ENCODE measurements at regions not wholly inside any gene's neighbourhood (a gene's known extent, or its start where the extent isn't known, plus 50 kb on each side); places are given as distances from the start of the nearest gene placed in this dataset.

DNA sequence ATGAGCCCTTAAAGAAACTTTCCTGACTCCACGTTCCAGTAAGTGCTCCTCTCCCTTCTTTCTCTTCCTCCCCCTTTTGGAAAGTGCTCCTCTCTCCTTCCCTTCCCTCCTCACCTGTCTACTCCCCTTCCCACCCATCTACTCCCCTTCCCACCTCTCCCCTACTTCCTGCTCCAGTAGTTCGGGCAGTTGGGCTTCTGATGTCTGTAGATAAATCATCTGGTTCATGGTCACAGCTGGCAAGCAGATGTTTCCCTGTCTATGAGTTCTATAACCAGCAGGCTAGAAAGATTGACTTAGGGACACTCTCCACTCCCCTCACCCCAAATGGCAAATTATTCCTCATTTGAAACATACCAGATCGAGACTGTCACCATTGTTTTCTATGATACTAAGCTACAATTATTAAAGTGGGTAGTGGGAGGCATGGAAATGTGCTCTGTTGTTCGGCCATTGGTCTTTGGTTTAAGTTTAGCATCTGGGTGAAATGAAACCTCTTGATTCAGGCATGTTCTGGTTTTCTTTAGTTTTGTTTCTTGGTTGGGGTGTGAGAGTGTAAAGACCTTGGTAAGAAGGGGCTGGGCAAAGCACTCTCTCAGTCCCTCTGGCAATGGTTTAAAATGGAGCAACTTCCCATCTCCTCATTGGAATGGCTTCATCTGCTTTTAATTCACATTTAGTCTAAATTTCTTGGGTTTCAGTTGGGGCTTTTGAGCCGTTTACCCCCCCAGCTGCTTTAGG is 413.2 kb upstream of the SPRED2 start:
- no peak for DNase-seq (ENCODE audit: low read depth)

DNA sequence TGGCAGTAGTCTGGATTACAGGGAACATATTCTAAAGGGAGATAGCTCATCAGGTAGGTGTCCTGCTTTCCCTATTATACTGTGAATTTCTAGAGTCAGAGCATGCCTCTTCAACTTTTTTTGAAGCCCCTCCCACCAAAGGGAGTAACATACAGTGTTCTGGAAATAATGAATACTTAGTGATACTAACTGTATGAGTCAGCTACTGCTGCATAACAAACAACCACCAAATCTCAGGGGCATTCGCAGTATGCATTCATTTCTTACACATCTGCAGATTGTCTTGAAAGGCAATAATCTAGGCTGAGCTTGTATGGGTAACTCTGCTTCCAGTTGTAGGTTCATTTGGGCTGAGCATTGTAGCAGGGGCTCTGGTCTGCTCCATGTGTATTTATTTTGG is 409.7 kb upstream of the SPRED2 start:
- DNase-seq (ENCODE audit: low read depth), result no peak

DNA sequence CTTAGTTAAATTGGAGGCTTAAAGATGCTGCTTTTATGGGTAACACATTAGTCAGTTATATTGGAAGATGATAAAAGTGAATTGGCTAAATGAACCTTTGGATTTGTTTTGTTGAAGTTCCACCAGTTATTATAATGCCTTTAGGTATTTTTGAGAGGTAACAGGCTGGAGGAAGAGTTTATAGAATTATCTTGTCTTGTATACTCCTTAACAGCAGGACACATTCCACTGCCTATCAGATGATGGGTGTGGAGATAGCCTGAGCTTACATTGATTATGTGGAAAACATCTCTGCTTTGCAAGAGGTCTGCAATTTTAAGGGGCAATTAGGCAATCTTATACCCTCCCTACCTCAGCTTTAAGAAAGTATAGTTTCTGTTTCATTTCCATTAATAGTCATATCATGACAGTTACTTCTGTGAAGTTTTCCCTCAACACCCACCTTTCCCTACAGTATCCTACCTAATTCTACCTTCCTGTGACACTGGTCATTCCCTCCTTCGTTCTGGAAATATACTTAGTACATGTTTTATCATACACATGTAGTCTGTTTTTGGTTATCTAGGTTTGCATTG is 403.7 kb upstream of the SPRED2 start:
- no peak for DNase-seq (ENCODE audit: low read depth)

DNA sequence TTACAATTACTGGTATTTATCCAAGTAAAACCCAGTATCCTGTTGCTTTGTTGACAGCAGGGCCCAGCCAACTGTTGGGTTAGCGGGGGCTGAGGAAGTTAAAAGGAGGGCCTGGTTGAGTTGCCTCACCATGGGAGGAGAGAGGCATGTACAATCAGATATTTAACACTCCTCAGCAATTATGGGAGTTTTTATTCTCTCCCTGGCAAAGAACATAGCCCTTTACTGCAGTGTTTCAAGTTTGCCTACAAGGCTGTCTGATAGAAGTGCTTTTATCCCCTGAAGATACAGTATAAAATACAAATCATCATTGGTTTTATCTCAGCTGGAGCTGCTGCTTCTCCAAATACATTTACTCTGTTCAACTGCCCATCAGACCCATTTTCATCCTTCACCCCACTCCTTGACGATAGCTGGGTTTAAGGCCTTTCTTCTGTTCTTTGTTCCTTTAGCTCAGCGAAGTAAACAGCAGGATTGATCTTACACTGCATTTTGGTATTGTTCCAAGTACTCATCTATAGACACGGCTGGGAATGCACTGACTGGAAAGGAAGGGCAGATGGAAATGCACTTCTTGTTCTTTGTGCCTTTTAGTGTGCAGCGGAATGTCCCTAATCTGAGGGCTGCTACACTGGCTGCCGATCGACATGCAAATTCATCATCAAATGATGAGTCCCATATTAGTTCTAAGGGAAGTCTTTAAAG is 402.5 kb upstream of the SPRED2 start:
- no peak for DNase-seq (ENCODE audit: low read depth)

DNA sequence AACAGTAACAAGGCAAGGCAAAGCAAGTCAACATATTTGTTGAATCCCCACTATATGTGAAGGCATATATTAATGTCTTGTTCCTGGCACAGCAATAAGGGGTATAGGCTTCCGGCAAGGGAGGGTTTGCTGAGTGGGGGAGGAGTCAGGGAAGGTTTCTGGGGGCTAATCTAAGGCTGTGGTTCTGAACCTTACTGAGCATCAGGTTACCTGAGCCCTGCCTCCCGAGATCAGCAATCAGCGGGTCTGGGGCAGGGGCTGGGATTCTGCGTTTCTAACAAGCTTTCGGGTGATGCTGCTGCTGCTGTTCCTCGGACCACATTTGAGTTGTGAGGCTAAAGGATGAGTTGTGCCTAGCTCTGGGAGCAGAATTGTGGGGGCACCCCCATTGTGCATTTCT is 401.7 kb upstream of the SPRED2 start:
- DNase-seq (ENCODE audit: low read depth), result no peak

DNA sequence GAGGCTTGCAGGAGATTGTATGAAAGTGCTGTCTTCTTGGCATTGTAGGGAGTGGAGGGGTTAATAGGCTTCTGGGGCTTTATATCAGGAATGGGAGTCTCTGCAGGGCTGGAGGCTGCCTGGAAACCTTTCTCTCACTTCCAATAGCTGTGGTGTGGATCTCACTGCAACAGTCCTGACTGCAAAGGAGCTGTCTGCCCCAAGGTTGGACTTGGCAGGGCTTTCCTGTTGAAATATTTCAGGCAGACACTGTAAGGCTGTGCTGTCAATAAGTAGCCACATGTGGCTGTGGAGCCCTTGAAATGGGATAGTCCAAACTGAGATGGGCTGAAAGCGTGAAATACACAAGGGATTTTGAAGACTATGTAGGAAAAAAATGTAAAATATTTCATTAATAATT is 399.1 kb upstream of the SPRED2 start:
- no peak for DNase-seq (ENCODE audit: low read depth)

DNA sequence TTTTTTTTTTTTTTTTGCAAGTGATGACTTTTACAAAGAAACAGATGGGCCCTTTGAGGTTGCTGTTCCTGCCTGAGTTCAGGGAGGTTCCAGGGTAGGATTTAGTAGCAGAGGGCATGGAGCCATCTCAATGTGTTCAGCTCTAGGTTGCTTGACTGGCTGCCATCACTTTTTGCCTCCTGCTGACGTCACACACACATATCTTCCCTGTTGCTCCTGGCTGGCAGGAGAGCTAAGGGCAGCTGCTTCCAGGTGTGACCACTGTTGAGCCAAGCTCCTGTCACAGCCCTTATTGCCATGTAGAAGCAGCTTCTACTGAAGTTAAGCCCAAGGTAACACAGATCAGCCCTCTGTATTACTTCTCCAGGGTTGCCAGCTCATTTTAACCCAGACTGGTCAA is 394.2 kb upstream of the SPRED2 start:
- no peak for DNase-seq (ENCODE audit: low read depth)

DNA sequence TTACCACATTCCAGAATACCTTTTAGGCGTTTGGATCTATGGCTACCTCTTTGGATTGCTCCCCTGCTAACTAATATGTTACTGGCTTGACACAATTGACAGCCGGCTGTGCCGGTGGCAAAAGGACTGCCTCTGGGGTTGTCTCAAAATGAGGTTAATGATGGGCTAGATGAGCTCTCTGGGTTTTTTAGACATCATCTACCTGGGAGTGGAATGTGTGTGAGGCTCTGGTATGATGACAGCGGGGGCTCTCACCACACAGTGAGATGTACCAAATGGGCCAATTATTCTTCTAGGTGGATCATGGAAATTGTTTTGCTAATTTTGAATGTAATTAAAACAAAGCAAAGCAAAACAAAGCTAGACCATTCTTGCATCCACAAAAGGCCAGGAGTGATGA is 391.1 kb upstream of the SPRED2 start:
- DNase-seq (ENCODE audit: low read depth), result no peak

DNA sequence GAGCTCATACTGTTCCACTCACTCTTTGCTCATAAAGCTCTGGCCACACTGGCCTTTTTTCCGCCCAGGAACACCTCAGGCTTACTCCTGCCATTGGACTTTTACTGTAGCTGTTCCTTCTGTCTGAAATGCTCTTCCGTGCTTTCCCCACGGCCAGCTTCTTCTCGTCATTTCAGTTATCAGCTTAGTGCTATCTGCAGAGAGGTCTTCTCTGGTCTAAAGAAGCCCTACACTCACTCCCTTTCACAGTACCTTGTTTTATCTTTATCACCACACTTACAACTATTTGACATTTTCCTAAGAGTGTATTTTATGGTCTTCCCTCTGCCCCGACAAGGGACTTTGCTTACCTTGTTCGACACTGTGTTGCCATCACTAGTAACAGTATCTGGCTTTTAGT is 388.1 kb upstream of the SPRED2 start:
- DNase-seq (ENCODE audit: low read depth), result no peak

DNA sequence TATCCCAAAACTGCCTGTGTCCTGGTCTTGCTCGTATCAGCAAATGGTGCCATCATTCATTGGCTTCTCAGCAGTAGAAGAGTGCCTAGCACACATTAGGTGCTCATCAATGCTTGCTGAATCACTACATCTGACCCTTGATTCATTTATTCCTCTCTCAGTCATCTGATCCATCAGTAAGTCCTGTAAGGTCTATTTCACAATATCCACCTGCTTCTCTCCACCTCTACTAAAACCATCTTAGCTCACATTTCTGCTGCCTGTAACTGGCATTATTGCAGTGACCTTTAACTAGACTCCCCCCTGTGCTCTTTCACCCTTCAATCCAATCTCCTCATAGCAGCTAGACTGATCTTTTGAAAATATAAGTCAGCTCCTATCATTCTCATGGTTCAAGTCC is 387.6 kb upstream of the SPRED2 start:
- no peak for DNase-seq (ENCODE audit: low read depth)

DNA sequence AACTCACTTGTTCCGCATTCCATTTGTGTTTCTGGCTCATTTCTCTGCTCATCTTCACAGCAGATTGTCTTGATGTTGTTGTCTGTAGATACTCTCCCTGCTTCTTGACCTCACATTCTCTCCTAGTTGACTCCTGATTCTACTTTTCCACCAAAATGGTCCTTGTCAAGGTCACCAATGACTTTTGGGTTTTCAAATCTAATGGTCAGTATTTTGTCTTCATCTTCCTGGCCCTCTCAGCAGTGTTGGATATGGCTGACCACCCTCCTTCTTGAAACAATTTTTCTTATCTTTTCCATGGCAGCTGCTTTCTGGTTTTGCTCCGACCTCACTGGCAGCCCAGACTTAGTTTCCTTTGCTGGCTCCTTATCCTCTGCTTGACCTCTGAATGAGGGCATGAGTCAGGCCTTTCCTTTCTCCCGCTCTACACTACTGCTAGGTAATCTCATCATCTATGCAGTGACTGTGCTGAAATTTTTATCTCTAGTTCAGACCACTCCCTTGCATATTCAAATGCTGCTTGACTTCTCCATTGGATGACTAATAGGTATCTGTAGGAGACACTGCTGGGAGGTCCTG is 386.6 kb upstream of the SPRED2 start:
- no peak for DNase-seq (ENCODE audit: low read depth)

DNA sequence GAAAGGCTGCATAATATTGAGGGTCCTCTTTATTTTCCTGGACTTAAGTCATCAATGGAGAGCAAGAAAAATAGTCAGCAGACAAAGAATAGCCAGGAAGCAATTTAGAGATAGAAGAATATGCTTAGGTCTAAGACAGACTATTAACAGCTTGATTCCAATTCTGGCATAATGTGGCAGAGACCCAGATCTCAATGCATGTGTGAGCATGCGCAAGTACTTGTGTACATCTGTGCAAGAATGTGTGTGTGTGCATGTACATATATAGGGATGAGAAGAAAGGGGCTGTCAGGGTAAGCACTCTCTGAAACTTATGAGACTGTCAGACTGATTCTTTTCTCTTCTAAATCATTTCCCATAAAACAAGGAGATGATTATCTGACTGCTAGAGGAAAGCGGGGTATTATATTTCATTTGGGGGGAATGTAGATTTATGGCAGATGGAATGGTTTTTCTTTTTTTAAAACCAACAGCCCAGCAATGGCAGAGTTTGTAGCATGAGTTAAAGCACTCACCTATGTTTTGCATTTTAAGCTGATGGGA is 381.3 kb upstream of the SPRED2 start:
- no peak for DNase-seq (ENCODE audit: low read depth)

DNA sequence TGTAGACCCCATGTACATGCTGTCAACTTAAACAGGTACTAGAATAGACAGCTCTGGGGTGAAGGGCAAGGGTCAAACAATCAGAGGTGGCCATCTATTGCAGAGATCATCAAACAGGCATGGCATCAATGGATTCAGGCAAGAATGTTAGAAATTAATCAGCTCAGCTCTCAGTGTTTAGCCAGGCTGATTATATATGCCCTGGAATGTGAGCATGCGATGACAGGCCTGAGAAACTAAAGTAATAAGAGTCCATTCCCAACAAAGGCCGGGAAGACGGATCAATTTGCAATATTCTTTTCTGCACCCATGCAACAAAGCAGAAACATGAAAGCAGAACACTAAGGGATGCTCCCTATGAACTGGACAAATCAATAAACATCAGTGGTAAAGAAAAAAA is 380.5 kb upstream of the SPRED2 start:
- no peak for DNase-seq (ENCODE audit: low read depth)

DNA sequence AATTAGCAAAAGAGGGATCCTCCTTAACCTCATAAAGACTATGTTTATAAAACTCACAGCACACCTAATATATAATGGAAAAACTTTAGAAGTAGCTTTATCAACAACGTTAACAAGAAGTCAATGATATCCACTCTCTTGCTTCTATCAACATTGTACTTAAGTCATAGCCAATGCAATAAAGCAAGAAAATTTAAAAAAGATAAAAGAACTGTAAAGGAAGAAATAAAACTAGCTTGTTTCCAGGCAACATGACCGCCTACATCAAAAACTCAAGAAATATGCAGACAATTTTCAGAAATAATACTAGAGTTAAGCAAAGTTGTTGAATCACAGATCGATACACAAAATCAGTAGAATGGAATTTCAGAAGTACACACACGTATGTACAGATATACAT is 375.5 kb upstream of the SPRED2 start:
- DNase-seq (ENCODE audit: low read depth), result no peak

DNA sequence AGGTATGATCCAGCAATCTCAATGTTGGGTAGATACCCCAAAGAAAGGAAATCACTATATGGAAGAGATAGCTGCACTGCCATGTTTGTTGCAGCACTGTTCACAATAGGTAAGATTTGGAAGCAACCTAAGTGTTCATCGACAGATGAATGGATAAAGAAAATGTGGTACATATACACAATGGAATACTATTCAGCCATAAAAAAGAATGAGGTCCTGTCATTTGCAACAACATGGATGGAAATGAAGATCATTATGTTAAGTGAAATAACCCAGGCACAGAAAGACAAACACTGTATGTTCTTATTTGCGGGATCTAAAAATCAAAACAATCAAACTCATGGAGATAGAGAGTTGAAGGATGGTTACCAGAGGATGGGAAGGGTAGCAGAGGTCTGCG is 372.4 kb upstream of the SPRED2 start:
- DNase-seq (ENCODE audit: low read depth), result no peak

DNA sequence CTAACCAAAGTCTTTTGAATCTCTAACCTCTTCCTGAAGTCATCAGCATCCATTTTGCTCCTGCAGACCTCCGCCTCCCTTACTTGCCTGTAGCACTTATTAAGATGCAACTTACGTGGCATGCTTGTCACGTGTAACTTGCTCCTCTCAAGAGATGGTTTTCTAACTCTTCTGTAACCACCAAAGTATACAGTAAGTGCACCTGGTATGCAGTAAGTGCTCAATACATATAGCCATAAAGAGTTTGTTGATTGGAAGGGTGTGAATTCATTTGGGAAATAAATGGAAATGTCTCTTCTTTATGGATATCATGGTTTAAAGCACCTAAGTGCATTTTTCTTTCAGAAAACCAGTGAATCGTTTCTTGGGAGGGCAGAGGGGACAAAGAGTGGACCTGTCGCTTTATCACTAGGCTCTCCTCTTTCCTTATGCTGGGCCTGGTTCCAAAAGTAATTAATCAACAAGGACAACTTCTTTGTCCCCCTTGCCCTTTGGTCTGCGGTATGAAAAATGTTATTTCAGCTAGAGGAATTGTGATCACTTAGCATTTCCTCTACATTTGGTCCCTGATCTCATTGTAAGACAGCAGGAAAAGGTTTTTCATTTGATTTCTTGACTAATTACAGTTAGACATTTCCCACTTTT is 370.0 kb upstream of the SPRED2 start:
- DNase-seq (ENCODE audit: low read depth), result no peak

DNA sequence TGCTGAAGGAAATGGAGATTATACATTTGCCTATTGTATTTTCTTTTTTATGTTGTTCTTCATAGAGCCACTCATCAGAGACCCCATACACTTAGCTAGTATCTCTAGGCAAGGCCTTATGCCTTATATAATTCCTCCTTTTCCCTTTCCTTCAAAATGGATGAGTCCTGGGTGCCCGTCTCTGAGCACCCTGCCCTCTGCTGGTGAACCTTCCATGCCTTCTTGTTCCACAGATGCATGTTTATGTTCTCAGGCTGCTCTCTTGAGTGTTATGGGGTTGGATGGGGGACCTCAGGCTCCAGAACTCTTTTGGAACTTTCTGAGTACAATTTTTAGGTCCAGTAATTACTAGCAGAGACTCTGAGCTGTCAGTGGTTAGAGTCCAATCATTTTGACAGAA is 368.6 kb upstream of the SPRED2 start:
- no peak for DNase-seq (ENCODE audit: low read depth)

DNA sequence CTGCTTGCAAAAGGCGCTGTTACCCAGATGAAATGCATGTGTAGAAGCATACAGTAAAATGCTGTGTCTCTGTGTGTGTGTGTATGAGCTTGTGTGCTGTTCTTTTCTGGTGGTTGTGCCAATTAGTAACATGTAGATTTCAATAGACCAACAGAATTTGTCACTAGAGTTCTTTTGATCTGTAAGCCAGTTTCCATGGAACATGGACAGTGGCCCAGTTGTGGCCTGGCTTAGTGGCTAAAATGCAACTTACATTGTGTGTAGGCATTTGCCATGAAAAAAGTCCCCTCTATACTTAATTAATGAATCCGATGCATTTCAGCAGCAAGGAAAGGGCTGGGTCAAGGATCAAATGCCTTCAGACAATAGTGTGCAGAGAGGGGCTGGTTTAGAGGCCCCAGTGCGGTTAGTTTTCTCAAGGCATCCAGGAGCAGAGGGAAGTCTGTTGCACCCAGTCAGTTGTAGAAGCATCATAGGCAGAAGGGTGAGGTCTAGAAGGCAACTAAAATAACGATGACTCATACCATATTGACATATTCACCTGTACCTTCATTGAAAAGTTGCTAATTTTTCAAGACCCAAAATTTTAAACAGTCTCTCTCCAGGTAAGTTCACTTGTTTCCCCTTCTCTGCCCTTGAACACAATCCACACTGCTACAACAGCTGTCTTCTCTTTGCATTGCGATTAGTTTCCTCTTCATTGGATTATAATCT is 366.9 kb upstream of the SPRED2 start:
- no peak for DNase-seq (ENCODE audit: low read depth)

DNA sequence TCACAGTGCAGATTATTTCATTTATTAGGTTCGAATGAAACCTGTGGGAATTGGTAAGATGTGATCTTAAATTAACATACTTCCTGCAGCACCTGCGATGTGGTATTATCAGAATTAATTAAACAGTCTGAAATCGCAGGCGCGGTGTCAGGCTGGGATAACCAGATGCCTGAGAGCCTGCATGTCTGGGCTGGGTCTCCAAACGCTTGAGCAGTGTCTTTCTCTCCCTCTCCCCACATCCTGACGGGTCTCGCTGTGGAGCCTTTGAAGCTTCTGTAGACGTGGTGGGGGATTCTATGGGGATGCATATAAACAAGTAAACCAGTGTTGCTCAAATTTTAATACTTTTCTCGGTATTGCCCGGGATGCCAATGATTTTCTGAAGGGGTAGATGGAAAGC is 366.2 kb upstream of the SPRED2 start:
- DNase-seq (ENCODE audit: low read depth), result no peak

DNA sequence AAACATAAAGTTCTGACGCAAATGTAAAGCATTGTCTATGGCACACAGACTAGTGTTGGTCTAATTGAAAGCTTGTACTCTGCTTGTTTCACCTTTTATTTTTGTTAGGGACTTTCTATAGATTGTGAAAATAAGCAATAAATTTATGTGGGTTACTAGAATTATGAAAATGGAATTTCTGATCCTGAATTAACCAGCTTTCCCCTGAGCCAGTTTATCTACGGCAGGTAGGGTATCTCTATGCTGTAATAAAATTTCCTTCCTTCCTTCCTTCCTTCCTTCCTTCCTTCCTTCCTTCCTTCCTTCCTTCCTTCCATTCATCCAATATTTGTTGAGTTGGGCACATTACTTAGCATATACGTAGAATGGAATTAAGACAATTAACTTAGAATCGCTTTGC is 362.6 kb upstream of the SPRED2 start:
- DNase-seq (ENCODE audit: low read depth), result no peak

DNA sequence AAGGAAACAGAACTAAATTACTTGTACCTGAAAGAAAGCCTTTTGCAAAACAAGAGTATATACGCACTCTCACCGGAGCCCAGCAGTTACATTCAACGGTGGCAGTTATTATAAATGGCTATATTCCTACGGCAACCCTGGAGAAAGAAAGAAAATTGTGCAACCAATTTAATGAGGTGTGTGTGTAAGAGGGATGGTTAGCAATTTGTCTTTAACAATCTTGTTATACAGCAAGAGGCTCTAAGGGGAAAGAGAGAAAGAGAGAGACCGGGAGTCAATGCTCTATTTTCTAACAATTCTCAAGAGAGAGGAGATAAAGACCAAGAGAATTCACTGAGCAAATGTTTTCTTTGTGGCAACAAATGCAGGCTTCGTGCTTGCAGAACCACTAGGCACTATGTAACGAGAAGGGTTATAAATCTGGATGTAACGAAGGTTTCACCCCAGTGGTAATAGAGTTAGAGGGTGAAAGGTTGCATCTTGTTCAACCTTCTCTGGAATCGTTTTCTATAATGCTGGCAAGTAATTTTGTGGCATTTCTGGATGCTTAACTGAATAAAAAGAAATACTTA is 359.1 kb upstream of the SPRED2 start:
- DNase-seq (ENCODE audit: low read depth), result no peak

DNA sequence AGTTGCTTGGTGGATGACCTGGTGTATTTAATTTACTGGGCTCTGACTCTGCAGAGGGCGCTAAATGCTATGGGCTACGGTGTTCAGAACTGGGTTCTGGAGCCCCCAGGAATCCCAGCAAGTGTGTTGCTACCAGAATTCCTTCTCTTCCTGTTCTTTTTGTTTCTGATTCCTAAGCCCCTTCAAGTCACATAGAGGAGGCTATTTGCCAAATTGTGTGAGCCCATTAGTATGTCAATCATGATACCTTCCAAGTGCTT is 358.2 kb upstream of the SPRED2 start:
- DNase-seq (ENCODE audit: low read depth), result no peak
